GM18873 (cell line): ENCODE measurements at regions not wholly inside any gene's neighbourhood (a gene's known extent, or its start where the extent isn't known, plus 50 kb on each side); places are given as distances from the start of the nearest gene placed in this dataset.

Experiments used
- ATAC-seq: cut with Tn5 transposase; IDR thresholded peaks from one replicate; pipeline ENCODE4 v1.9.1; 2021; ENCODE audit warnings: mild to moderate bottlenecking, moderate library complexity, moderate number of reproducible peaks; ENCODE audit not compliant: unreplicated experiment, low FRiP score

DNA sequence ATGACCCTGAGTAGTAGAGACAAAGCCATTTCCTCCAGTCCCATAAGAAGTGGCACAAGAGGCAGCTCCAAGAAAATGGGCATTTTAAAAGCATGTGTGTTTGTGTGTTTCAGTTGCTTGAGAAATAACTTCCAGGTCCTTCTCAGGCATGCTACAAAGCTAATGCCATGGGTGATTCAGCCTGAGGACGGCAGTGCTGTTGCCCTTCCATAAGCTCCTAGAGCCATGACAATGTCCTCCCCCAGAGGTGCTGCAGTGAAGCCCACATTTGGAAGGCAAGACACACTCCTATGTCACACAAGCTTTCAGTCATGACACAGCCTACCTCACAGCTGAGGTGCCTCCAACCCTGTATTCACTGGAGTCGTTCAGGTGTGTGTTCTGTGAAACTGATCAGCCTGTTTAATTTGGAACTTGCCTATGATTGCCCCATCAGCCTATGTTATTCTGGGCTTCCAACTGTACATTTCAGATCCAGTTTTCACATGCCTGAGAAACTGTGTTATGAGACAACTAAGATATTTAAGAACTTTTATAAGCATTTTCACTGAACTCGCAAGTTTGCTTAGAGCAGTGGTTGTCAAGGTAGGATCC, 213.6 kb downstream of the FOXO1 start:
- ATAC-seq: no peak

DNA sequence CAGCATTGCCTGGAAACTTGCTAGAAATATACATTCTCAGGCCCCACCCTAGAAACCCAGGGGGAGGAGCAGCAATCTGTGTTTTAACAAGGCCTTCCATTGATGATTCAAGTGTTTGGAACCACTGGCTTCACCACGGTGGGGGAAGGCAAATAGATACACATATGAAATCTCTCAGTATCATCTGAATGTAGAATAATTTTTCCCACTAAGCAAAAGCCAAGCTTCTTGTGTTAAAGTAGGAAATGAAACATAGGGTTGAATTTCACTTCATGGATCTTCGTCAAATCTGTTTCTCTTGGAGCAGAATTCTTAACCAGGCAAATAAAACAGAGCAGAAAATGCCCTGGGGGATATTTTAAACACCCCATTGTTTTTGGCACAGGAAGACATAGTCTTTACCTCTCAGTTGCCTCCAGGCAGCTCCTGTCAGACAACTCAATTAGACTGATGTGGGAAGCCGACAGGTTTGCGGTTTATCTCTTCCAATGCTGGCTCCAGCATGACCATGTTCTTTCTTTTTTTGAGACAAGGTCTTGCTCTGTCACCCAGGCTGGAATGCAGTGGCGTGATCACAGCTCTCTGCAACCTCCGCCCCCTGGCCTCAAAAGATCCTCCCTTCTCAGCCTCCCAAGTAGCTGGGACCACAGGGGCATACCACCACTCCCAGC, 213.0 kb downstream of the FOXO1 start:
- no peak for ATAC-seq

- ATAC-seq: no peak
These were observed 210.0 kb downstream of the FOXO1 start for GRCh38 chr13:40456397-40456953.

- no peak for ATAC-seq
These were observed 209.4 kb downstream of the FOXO1 start for GRCh38 chr13:40456979-40457553.

DNA sequence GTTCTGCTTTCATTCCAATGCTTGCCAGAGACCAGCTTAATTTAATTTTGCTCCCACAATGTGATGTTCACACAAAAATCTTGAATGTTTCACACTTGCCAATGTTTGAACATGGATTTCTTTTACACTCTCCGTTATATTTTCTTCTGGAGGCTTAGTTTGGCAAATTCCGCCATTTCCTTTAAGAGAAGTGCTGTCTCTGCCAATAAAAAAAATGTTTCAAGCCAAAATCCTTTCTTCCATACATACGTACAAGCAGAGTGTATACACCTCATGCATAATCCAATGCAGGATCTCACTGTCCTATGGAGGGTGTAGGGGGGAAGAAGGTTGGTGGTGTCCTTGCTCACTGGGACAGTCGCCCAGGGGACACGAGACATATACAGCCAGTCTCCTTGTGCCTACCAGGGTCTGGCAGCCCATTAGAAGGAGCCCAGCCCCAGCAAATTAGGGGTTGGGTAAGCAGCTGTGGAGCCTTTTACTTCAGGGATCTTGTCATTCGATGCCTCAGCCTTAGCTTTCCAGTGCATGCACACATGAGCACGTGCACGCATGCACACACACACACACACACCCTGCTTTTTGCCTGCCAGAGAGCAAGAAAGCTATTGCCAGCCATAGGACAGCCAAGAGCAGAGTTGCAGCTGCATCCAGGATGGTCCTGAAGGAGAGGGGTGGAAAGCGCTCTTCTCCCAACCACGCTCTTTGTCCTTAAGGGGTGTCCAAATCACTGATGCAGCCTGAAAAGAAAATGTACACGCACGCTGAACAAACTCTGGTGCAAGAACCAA, 208.3 kb downstream of the FOXO1 start:
- no peak for ATAC-seq

- ATAC-seq: no peak
These were observed 207.8 kb downstream of the FOXO1 start for GRCh38 chr13:40458720-40458990.

GRCh38 chr13:40460116-40460515, 206.3 kb downstream of the FOXO1 start:
- no peak for ATAC-seq

GRCh38 chr13:40464337-40465014, 202.0 kb downstream of the FOXO1 start:
- ATAC-seq: no peak

GRCh38 chr13:40465015-40465390, 201.4 kb downstream of the FOXO1 start:
- no peak for ATAC-seq

GRCh38 chr13:40466272-40466671, 200.2 kb downstream of the FOXO1 start:
- ATAC-seq: no peak

DNA sequence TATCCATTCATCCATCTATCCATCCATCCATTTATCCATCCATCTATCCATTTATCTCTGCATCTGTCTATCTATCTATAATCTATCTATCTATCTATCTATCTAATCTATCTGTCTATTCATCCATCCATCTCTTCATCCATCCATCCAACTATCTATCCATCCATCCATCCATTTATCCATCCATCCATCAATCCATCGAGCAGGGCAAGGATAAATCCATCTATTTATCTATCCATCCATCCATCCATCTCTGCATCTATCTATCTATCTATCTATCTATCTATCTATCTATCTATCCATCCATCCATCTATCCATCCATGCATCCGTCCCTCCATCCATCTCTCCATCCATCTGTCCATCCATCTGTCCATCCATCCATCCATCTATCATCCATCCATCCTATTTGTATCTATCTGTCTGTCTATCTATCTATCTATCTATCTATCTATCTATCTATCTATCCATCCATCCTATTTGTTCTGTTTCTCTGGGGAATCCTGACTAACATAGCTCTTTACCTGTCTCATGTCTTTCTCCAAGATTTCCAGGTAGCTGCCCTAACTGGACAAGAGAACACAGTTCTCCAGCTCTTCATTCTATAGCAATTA, 198.1 kb downstream of the FOXO1 start:
- ATAC-seq: no peak

- ATAC-seq: no peak
These were observed 196.7 kb downstream of the FOXO1 start for GRCh38 chr13:40469581-40470310.

DNA sequence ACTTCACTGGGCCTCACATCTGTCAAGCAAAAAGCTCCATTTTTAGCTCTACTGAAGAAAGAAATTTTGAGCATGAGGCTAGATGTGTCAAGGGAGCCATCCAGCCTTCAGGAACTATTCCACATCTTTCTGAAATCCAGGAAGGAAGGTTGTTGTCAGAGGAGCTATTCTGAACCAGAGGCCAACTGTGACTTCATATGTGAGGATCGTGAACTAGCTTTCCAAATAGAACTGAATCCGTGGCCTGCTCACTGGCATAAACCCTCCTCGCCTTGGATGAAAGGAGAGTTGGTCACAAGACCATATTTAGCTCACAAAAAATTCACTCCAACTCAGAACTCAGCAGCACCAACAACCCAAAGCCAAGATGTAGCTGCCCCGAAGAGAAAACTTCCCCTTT, 195.8 kb downstream of the FOXO1 start:
- no peak for ATAC-seq

DNA sequence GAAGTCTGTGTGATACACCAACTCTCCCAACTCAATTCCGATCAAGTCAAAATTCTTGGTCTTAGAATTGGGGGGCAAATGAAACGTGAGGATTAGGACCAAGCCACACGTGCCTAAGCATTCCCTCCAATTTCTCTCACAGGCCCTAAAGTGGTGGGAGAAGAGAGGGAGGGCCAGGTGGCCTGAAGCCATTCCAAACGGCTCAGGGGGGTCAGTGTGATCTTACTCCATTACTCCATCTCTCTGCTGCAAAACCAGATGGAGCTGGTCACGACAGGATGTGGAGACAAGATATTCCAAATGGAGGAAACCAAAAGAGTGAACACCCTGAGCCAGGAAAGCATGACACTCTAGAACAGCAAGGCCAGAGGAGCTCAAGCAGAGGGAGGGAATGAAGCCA, 195.4 kb downstream of the FOXO1 start:
- ATAC-seq: no peak

DNA sequence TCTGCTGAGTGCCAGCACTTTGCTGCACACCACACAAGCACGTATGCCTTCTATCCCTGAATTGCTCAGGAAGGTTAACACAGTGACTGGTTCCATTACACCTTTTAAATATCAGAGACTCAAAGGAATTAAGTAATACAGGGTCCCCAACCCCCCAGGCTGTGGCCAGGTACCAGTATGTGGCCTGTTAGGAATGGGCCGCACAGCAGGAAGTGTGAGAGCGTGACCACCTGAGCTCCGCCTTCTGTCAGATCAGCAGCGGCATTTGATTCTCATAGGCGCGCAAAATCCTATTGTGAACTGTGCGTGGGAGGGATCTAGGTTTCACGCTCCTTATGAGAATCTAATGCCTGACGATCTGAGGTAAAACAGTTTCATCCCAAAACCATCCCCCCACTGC, 194.5 kb downstream of the FOXO1 start:
- no peak for ATAC-seq

- no peak for ATAC-seq
These were observed 193.8 kb downstream of the FOXO1 start for GRCh38 chr13:40472427-40473220.

DNA sequence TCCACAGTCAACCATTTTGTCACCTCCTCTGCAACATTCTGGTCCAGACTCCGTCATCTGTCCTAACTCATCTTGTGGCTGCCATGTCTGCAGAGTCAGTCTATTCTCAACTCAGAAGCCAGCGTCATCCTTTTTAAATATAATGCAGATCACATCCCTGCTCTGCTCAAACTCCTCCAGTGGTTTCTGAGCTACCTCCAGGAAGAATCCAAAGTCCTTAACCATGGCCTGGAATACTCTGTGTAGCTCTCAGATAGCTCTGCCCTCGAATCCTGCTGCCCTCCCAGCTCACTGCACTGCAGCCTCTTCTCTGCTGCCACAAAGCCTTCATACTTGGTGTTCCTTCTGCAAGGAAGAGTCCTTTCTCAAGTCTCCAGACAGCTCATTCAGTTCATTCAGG, 190.8 kb downstream of the FOXO1 start:
- no peak for ATAC-seq

DNA sequence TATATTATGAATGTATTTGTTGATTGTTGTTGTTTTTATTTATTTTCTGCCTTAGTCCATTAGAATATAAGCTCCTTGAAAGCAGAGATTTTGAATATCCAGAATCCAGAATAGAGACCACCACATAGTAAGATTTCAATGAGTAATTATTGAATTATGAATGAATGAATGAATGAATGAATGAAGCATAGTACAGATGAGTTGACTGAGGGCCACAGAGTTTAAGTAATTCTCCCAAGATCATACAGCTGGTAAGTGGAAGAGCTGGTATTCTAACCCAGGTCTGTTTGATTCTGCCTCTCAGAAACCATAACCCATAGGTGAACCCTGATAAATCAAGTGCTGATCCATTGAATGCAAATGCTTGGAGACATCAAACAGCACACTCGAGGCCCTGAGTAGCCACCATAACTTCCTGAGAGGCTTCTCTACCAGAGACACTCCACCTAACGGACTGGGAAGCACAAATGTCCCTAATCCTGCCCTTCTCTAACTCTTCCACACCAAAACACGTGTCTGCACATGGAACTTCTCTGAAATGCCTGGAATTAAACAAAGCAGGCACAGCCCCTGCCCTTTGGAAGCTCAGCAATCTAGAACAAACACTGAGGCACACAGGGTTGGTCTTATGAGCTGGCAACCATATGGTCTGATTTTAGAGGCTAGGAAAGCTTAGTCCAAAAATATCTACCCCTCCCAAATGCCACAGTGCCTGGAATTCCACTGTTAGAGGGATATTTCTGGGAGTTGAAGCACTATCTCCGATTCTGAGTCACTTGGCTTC, 190.1 kb downstream of the FOXO1 start:
- no peak for ATAC-seq
